ENCODE measurements at regions not wholly inside any gene's neighbourhood (a gene's known extent, or its start where the extent isn't known, plus 50 kb on each side); places are given as distances from the start of the nearest gene placed in this dataset.

DNA sequence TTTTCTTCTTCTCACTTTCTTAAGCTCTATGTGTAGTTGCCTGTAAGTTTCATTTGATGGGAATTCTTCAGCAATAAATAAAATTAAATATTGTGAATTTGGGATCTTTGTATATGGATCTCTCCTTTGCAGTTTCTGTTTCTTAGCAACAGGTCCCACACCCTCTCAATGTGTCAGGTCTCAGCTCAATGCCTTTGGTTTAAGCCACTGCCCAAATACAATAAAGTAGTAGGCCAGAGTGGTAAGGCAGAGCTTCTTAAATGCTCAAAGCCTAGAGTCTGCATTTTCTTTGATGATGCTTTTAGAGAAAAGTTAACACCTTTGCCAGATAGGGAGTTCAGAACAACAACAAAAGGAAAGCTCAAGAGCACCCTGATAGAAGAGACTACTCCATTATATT is 343.7 kb downstream of the NSUN3 start:
- TF ChIP-seq, protein P1, sequence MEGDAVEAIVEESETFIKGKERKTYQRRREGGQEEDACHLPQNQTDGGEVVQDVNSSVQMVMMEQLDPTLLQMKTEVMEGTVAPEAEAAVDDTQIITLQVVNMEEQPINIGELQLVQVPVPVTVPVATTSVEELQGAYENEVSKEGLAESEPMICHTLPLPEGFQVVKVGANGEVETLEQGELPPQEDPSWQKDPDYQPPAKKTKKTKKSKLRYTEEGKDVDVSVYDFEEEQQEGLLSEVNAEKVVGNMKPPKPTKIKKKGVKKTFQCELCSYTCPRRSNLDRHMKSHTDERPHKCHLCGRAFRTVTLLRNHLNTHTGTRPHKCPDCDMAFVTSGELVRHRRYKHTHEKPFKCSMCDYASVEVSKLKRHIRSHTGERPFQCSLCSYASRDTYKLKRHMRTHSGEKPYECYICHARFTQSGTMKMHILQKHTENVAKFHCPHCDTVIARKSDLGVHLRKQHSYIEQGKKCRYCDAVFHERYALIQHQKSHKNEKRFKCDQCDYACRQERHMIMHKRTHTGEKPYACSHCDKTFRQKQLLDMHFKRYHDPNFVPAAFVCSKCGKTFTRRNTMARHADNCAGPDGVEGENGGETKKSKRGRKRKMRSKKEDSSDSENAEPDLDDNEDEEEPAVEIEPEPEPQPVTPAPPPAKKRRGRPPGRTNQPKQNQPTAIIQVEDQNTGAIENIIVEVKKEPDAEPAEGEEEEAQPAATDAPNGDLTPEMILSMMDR (IDR thresholded peaks at IDR 0.05): no peak
- no peak for TF ChIP-seq EZH2 (IDR thresholded peaks at IDR 0.05)

Data from neural progenitor cell (in vitro differentiated cells).